ENCODE measurements at regions not wholly inside any gene's neighbourhood (a gene's known extent, or its start where the extent isn't known, plus 50 kb on each side); places are given as distances from the start of the nearest gene placed in this dataset.

- TF ChIP-seq CTCF (IDR thresholded peaks at IDR 0.05; ENCODE audit: insufficient read depth, low read length) (no peak), POLR2AphosphoS5 (IDR thresholded peaks at IDR 0.05; ENCODE audit: low read depth) (peak; percentile 55; the same call in 1 of the 2 replicates), SPI1 (IDR thresholded peaks at IDR 0.05; ENCODE audit: borderline replicate concordance, low read depth) (peak; percentile 41; the same call in 1 of the 2 replicates)
- TF ChIP-seq, protein P1, sequence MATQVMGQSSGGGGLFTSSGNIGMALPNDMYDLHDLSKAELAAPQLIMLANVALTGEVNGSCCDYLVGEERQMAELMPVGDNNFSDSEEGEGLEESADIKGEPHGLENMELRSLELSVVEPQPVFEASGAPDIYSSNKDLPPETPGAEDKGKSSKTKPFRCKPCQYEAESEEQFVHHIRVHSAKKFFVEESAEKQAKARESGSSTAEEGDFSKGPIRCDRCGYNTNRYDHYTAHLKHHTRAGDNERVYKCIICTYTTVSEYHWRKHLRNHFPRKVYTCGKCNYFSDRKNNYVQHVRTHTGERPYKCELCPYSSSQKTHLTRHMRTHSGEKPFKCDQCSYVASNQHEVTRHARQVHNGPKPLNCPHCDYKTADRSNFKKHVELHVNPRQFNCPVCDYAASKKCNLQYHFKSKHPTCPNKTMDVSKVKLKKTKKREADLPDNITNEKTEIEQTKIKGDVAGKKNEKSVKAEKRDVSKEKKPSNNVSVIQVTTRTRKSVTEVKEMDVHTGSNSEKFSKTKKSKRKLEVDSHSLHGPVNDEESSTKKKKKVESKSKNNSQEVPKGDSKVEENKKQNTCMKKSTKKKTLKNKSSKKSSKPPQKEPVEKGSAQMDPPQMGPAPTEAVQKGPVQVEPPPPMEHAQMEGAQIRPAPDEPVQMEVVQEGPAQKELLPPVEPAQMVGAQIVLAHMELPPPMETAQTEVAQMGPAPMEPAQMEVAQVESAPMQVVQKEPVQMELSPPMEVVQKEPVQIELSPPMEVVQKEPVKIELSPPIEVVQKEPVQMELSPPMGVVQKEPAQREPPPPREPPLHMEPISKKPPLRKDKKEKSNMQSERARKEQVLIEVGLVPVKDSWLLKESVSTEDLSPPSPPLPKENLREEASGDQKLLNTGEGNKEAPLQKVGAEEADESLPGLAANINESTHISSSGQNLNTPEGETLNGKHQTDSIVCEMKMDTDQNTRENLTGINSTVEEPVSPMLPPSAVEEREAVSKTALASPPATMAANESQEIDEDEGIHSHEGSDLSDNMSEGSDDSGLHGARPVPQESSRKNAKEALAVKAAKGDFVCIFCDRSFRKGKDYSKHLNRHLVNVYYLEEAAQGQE (IDR thresholded peaks at IDR 0.05; ENCODE audit: insufficient replicate concordance, low read depth), result no peak
Measured at GRCh38 chr2:230660294-230661060, 52.2 kb upstream of the CAB39 start.

Measured in HL-60 (cell line).